K562 (cell line): ENCODE measurements at regions not wholly inside any gene's neighbourhood (a gene's known extent, or its start where the extent isn't known, plus 50 kb on each side); places are given as distances from the start of the nearest gene placed in this dataset.

ENCODE experiments used
- ATAC-seq: fragments of 200-7000 bp; cut with Tn5 transposase; 3 replicates; pipeline ENCODE4 v1.9.1; 2020; ENCODE audit warnings: moderate library complexity
- BruUV-seq: library from RNA; stranded (reverse); fragments of 400-500 nt; replicated peaks from 2 replicates; lab custom pipeline; 2021; lab: Mats Ljungman, UMichigan
- CTCF ChIA-PET: fragments of 300-600 bp; formaldehyde crosslinking; extraction: SDS; loops from one replicate; lab custom pipeline; 2021; ENCODE audit warnings: low intra/inter-chr PET ratio; lab: Yijun Ruan, JAX
- POLR2A ChIA-PET: fragments of 300-600, 350-650 bp; sonication (Branson Sonifier 250); formaldehyde crosslinking; extraction: SDS; loops from one replicate; lab custom pipeline; 2021; ENCODE audit warnings: antibody characterized with exemption, inconsistent platforms; lab: Yijun Ruan, JAX
- DNase-seq, 4 experiments: peaks; one replicate each; pipeline versions ENCODE4 v3.0.0 to v3.0.0-alpha.2; 2011 to 2018; ENCODE audit warnings: low spot score in 3 of 4, mixed read lengths in 3 of 4; ENCODE audit errors: extremely low read depth in 1 of 4
- FAIRE-seq: peaks from 2 replicates; lab custom pipeline; 2011; peaks lifted over from hg19 to GRCh38; lab: Jason Lieb, UNC
- H2AFZ ChIP-seq: 2 replicates; pipeline ENCODE4 v1.6.0; 2011; ENCODE audit warnings: low read depth, low read length, control low read depth, inconsistent platforms
- H3K27ac ChIP-seq: fragments of 200-600 bp; 3 replicates; pipeline ENCODE4 v1.8.0; 2011; ENCODE audit warnings: low read depth, mild to moderate bottlenecking, control low read depth, inconsistent platforms, low read length, moderate library complexity, mixed read lengths; ENCODE audit errors: extremely low read depth
- H3K27me3 ChIP-seq, 2 experiments: fragments of 300-600 bp in 1 of 2; 2 replicates in 1 of 2; 3 replicates in 1 of 2; pipeline versions ENCODE4 v1.6.0 to v1.8.0; 2011; ENCODE audit warnings: inconsistent platforms in 2 of 2, low read length in 2 of 2, mild to moderate bottlenecking in 1 of 2, mixed read lengths in 1 of 2, moderate library complexity in 1 of 2; ENCODE audit not compliant: control insufficient read depth in 2 of 2, insufficient read depth in 2 of 2
- H3K36me3 ChIP-seq: fragments of 300-600 bp; 3 replicates; pipeline ENCODE4 v1.8.0; 2011; ENCODE audit warnings: mild to moderate bottlenecking, low read length, inconsistent platforms; ENCODE audit not compliant: control insufficient read depth, insufficient read depth
- H3K4me1 ChIP-seq, 2 experiments: fragments of 200-600 bp in 1 of 2; replicated peaks in 1 of 2; 2 replicates in 1 of 2; 3 replicates in 1 of 2; pipeline versions ENCODE4 v1.5.1 to v1.8.0; 2011; ENCODE audit warnings: inconsistent platforms in 2 of 2, low read length in 2 of 2, mild to moderate bottlenecking in 1 of 2, mixed read lengths in 1 of 2, moderate library complexity in 1 of 2; ENCODE audit not compliant: control insufficient read depth in 2 of 2, insufficient read depth in 2 of 2
- H3K4me2 ChIP-seq: 2 replicates; pipeline ENCODE4 v1.6.1; 2011; ENCODE audit warnings: low read length, control low read depth, inconsistent platforms, mixed read lengths; ENCODE audit not compliant: insufficient read depth
- H3K4me3 ChIP-seq: fragments of 200-600 bp; sonication (generic), shearing (Covaris generic); 2 replicates; pipeline ENCODE4 v1.5.1; 2016; ENCODE audit warnings: control low read depth, inconsistent platforms
- H3K79me2 ChIP-seq: fragments of 200-600 bp; 3 replicates; pipeline ENCODE4 v1.8.0; 2011; ENCODE audit warnings: low read length, inconsistent platforms; ENCODE audit not compliant: control insufficient read depth, insufficient read depth
- H3K9ac ChIP-seq, 2 experiments: 2 replicates each; pipeline versions ENCODE4 v1.6.0 to v1.6.1; 2011; ENCODE audit warnings: low read depth in 2 of 2, low read length in 2 of 2, control low read depth in 1 of 2, inconsistent platforms in 1 of 2, mild to moderate bottlenecking in 1 of 2, mixed read lengths in 1 of 2; ENCODE audit not compliant: insufficient read depth in 1 of 2
- H3K9me1 ChIP-seq: one replicate; pipeline ENCODE4 v1.6.0; 2011; ENCODE audit warnings: inconsistent platforms, mild to moderate bottlenecking, low read length, moderate library complexity; ENCODE audit not compliant: control insufficient read depth, insufficient read depth
- H3K9me3 ChIP-seq: replicated peaks from 2 replicates; pipeline ENCODE4 v1.5.1; 2011; ENCODE audit warnings: low read depth, low read length, inconsistent platforms; ENCODE audit not compliant: control insufficient read depth, insufficient read depth
- H4K20me1 ChIP-seq: replicated peaks from 2 replicates; pipeline ENCODE4 v1.6.1; 2011; ENCODE audit warnings: low read length, inconsistent platforms, mixed read lengths; ENCODE audit not compliant: control insufficient read depth, insufficient read depth
- DPF2 ChIP-seq: fragments of 450-650 bp; IDR thresholded peaks from 2 replicates; pipeline ENCODE4 v1.6.1; 2016
- E2F6 ChIP-seq, 2 experiments: IDR thresholded peaks; 2 replicates each; pipeline ENCODE4 v1.6.1; 2011; ENCODE audit warnings: borderline replicate concordance in 1 of 2, control low read depth in 1 of 2, low read depth in 1 of 2, low read length in 1 of 2, mild to moderate bottlenecking in 1 of 2, mixed read lengths in 1 of 2, moderate library complexity in 1 of 2; ENCODE audit not compliant: insufficient read depth in 1 of 2, insufficient read length in 1 of 2, poor library complexity in 1 of 2, severe bottlenecking in 1 of 2; ENCODE audit errors: extremely low read depth in 1 of 2
- ELK1 ChIP-seq: sonication (generic); formaldehyde crosslinking; IDR thresholded peaks from 2 replicates; pipeline ENCODE4 v1.8.1; 2022; ENCODE audit warnings: missing genetic modification reagents
- FOXP1 ChIP-seq: sonication (generic); formaldehyde crosslinking; IDR thresholded peaks from 2 replicates; pipeline ENCODE4 v1.8.0; 2022; ENCODE audit warnings: mild to moderate bottlenecking, missing genetic modification reagents
- GATAD2A ChIP-seq: fragments of 450-650 bp; IDR thresholded peaks from 2 replicates; pipeline ENCODE4 v1.6.1; 2017
- SRSF9 ChIP-seq: fragments of 200-400 bp; formaldehyde crosslinking; IDR thresholded peaks from 2 replicates; pipeline ENCODE4 v1.6.1; 2017; ENCODE audit warnings: low read depth, low read length, borderline replicate concordance
- THRB ChIP-seq: fragments of 450-650 bp; formaldehyde crosslinking; conservative IDR thresholded peaks from 2 replicates; pipeline ENCODE4 v1.4.0; 2022; ENCODE audit warnings: mild to moderate bottlenecking, missing genetic modification characterization
- ZNF274 ChIP-seq: IDR thresholded peaks from 2 replicates; pipeline ENCODE4 v1.6.1; 2011; ENCODE audit warnings: low read depth, mild to moderate bottlenecking, low read length, moderate library complexity, borderline replicate concordance
- ZNF655 ChIP-seq: fragments of 250-450 bp; sonication (Bioruptor Pico); IDR thresholded peaks from 2 replicates; pipeline ENCODE4 v1.5.0; 2021
- WGBS: fragments of 100-300 bp; shearing (Covaris generic); methylation state at CpG from one replicate; pipeline ENCODE4 v1.1.6; 2016; ENCODE audit warnings: low coverage, mixed read lengths; ENCODE audit not compliant: insufficient coverage; ENCODE audit errors: missing lambda C conversion rate; 5-methylcytosine and 5-hydroxymethylcytosine counted together
- in situ Hi-C: fragments of 300-500 bp; cut with MboI; formaldehyde crosslinking; loops from 4 replicates; pipeline ENCODE4 v1.15.0; 2018; ENCODE audit warnings: inconsistent platforms, mixed read lengths
- intact Hi-C: fragments of 100-400 bp; cut with micrococcal nuclease; formaldehyde crosslinking; loops from 2 replicates; pipeline ENCODE4 v1.14.2; 2022
- TF ChIP-seq, protein P1 (sequence below): fragments of 450-650 bp; IDR thresholded peaks from 2 replicates; pipeline ENCODE4 v1.6.1; 2016; ENCODE audit warnings: mild to moderate bottlenecking
- TF ChIP-seq, protein P2 (sequence below): sonication (generic); IDR thresholded peaks from 2 replicates; pipeline ENCODE4 v1.6.1; 2016
- TF ChIP-seq, protein P3 (sequence below): fragments of 250-450 bp; sonication (Bioruptor Pico); IDR thresholded peaks from 2 replicates; pipeline ENCODE4 v1.5.0; 2022; ENCODE audit warnings: mild to moderate bottlenecking

- Histone ChIP-seq H3K9ac (no peak overlapping the region), H3K4me3 (no peak overlapping the region), H3K9me1 (no peaks in the 10 kb centered on the region), H3K79me2 (no peaks in the 10 kb centered on the region), H3K27ac (no peak overlapping the region), H2AFZ (no peak overlapping the region), H3K36me3 (no peaks in the 10 kb centered on the region), H3K9me3 (no peaks in the 10 kb centered on the region), H3K4me2 (no peak overlapping the region), H4K20me1 (no peaks in the 10 kb centered on the region), H3K27me3 (no peaks in the 10 kb centered on the region), H3K4me1 (no peaks in the 10 kb centered on the region)
- no peak for DNase-seq
- in situ Hi-C loops: no loop called here
- ATAC-seq: no peak
- POLR2A ChIA-PET: no interaction called here
- intact Hi-C loops: no loop called here
- CTCF ChIA-PET: no interaction called here
- BruUV-seq: no TSS peak
- FAIRE-seq: no peak
- 8% methylated on average over 1 of the region's 1 CpG for whole genome bisulfite sequencing
- TF ChIP-seq GATAD2A (no peak), ELK1 (CRISPR knock-in tag) (no peak), ZNF274 (no peak), E2F6 (IDR thresholded peaks at IDR 0.05; ENCODE audit: borderline replicate concordance in 1 of 2, extremely low read depth in 1 of 2, insufficient read depth in 1 of 2, insufficient read length in 1 of 2, low read depth in 1 of 2, low read length in 1 of 2, poor library complexity in 1 of 2, severe bottlenecking in 1 of 2) (no peak), SRSF9 (no peak), THRB (CRISPR knock-in tag) (no peak), DPF2 (no peak), FOXP1 (CRISPR knock-in tag) (no peak), ZNF655 (CRISPR knock-in tag) (no peak)
- TF ChIP-seq, protein P1, sequence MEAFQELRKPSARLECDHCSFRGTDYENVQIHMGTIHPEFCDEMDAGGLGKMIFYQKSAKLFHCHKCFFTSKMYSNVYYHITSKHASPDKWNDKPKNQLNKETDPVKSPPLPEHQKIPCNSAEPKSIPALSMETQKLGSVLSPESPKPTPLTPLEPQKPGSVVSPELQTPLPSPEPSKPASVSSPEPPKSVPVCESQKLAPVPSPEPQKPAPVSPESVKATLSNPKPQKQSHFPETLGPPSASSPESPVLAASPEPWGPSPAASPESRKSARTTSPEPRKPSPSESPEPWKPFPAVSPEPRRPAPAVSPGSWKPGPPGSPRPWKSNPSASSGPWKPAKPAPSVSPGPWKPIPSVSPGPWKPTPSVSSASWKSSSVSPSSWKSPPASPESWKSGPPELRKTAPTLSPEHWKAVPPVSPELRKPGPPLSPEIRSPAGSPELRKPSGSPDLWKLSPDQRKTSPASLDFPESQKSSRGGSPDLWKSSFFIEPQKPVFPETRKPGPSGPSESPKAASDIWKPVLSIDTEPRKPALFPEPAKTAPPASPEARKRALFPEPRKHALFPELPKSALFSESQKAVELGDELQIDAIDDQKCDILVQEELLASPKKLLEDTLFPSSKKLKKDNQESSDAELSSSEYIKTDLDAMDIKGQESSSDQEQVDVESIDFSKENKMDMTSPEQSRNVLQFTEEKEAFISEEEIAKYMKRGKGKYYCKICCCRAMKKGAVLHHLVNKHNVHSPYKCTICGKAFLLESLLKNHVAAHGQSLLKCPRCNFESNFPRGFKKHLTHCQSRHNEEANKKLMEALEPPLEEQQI: no peak
- TF ChIP-seq, protein P2, sequence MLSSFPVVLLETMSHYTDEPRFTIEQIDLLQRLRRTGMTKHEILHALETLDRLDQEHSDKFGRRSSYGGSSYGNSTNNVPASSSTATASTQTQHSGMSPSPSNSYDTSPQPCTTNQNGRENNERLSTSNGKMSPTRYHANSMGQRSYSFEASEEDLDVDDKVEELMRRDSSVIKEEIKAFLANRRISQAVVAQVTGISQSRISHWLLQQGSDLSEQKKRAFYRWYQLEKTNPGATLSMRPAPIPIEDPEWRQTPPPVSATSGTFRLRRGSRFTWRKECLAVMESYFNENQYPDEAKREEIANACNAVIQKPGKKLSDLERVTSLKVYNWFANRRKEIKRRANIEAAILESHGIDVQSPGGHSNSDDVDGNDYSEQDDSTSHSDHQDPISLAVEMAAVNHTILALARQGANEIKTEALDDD: no peak
- TF ChIP-seq, protein P3, sequence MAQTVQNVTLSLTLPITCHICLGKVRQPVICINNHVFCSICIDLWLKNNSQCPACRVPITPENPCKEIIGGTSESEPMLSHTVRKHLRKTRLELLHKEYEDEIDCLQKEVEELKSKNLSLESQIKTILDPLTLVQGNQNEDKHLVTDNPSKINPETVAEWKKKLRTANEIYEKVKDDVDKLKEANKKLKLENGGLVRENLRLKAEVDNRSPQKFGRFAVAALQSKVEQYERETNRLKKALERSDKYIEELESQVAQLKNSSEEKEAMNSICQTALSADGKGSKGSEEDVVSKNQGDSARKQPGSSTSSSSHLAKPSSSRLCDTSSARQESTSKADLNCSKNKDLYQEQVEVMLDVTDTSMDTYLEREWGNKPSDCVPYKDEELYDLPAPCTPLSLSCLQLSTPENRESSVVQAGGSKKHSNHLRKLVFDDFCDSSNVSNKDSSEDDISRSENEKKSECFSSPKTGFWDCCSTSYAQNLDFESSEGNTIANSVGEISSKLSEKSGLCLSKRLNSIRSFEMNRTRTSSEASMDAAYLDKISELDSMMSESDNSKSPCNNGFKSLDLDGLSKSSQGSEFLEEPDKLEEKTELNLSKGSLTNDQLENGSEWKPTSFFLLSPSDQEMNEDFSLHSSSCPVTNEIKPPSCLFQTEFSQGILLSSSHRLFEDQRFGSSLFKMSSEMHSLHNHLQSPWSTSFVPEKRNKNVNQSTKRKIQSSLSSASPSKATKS (CRISPR knock-in tag): no peak
Measured at GRCh38 chr12:59097876-59098275, 177.6 kb upstream of the LRIG3 start.
